Mesendoderm (in vitro differentiated cells): ENCODE measurements at regions not wholly inside any gene's neighbourhood (a gene's known extent, or its start where the extent isn't known, plus 50 kb on each side); places are given as distances from the start of the nearest gene placed in this dataset.

Source experiments
- DNase-seq: peaks from one replicate; pipeline ENCODE4 v3.0.0; 2013
- H2AK5ac ChIP-seq: 2 replicates; pipeline ENCODE4 v1.6.1; 2013; ENCODE audit warnings: low read length, inconsistent platforms
- H2BK120ac ChIP-seq: 2 replicates; pipeline ENCODE4 v1.6.1; 2013; ENCODE audit warnings: low read depth, mild to moderate bottlenecking, low read length, moderate library complexity, mixed read lengths
- H2BK15ac ChIP-seq: replicated peaks from 2 replicates; pipeline ENCODE4 v1.6.1; 2013; ENCODE audit warnings: low read depth, mild to moderate bottlenecking, moderate library complexity
- H2BK5ac ChIP-seq: 2 replicates; pipeline ENCODE4 v1.6.1; 2013; ENCODE audit warnings: low read length, inconsistent platforms
- H3K18ac ChIP-seq: 2 replicates; pipeline ENCODE4 v1.6.1; 2013; ENCODE audit warnings: mild to moderate bottlenecking, low read length, mixed read lengths
- H3K23ac ChIP-seq: one replicate; pipeline ENCODE4 v1.6.1; 2013; ENCODE audit warnings: low read length
- H3K27ac ChIP-seq: 2 replicates; pipeline ENCODE4 v1.5.1; 2013; ENCODE audit warnings: low read depth, mild to moderate bottlenecking, inconsistent platforms, low read length, moderate library complexity
- H3K27me3 ChIP-seq: 2 replicates; pipeline ENCODE4 v1.6.1; 2013; ENCODE audit warnings: low read length, control low read depth, mild to moderate bottlenecking, inconsistent platforms; ENCODE audit not compliant: insufficient read depth, poor library complexity
- H3K36me3 ChIP-seq: 2 replicates; pipeline ENCODE4 v1.6.1; 2013; ENCODE audit warnings: low read length, inconsistent platforms; ENCODE audit not compliant: control insufficient read depth, insufficient read depth
- H3K4ac ChIP-seq: one replicate; pipeline ENCODE4 v1.6.1; 2013; ENCODE audit warnings: low read depth, mild to moderate bottlenecking, low read length, moderate library complexity
- H3K4me1 ChIP-seq: 2 replicates; pipeline ENCODE4 v1.6.1; 2013; ENCODE audit warnings: low read depth, low read length, inconsistent platforms; ENCODE audit not compliant: control insufficient read depth
- H3K4me2 ChIP-seq: 2 replicates; pipeline ENCODE4 v1.6.1; 2013; ENCODE audit warnings: low read length
- H3K4me3 ChIP-seq: 2 replicates; pipeline ENCODE4 v1.5.1; 2013; ENCODE audit warnings: mild to moderate bottlenecking, low read length
- H3K56ac ChIP-seq: one replicate; pipeline ENCODE4 v1.6.1; 2013; ENCODE audit warnings: low read length
- H3K79me1 ChIP-seq: 2 replicates; pipeline ENCODE4 v1.6.1; 2013; ENCODE audit warnings: low read length, inconsistent platforms
- H3K79me2 ChIP-seq: 2 replicates; pipeline ENCODE4 v1.6.1; 2013; ENCODE audit warnings: mild to moderate bottlenecking, low read length; ENCODE audit not compliant: control insufficient read depth, insufficient read depth
- H3K9ac ChIP-seq: 2 replicates; pipeline ENCODE4 v1.6.1; 2013; ENCODE audit warnings: low read length, inconsistent platforms
- H4K5ac ChIP-seq: one replicate; pipeline ENCODE4 v1.6.1; 2013; ENCODE audit warnings: low read length
- H4K8ac ChIP-seq: one replicate; pipeline ENCODE4 v1.6.1; 2013; ENCODE audit warnings: low read depth, mild to moderate bottlenecking, control low read depth, low read length, moderate library complexity
- WGBS: extraction: QIAGEN DNeasy Blood & Tissue Kit; methylation state at CpG from one replicate; pipeline ENCODE4 v1.1.7; 2013; ENCODE audit warnings: low lambda C conversion rate, missing lambda C conversion rate; ENCODE audit not compliant: insufficient coverage; ENCODE audit errors: extremely low coverage; 5-methylcytosine and 5-hydroxymethylcytosine counted together

- no peaks in the 10 kb centered on the region for H3K27me3 ChIP-seq
- no peak overlapping the region for H3K23ac ChIP-seq
- H3K4me3 ChIP-seq = no peak overlapping the region
- H3K18ac ChIP-seq = no peak overlapping the region
- no peak overlapping the region for H3K27ac ChIP-seq
- WGBS = no CpG with 5 or more reads among the region's 17 CpGs
- H2AK5ac ChIP-seq = no peak overlapping the region
- no peak overlapping the region for H4K5ac ChIP-seq
- no peak overlapping the region for H3K56ac ChIP-seq
- H3K36me3 ChIP-seq = no peaks in the 10 kb centered on the region
- H3K79me2 ChIP-seq = no peaks in the 10 kb centered on the region
- no peak overlapping the region for H4K8ac ChIP-seq
- no peak for DNase-seq
- no peak overlapping the region for H3K9ac ChIP-seq
- no peak overlapping the region for H2BK5ac ChIP-seq
- H3K79me1 ChIP-seq = no peaks in the 10 kb centered on the region
- H3K4me1 ChIP-seq = no peaks in the 10 kb centered on the region
- no peak overlapping the region for H3K4me2 ChIP-seq
- H2BK15ac ChIP-seq = no peak overlapping the region
- H2BK120ac ChIP-seq = no peak overlapping the region
- no peak overlapping the region for H3K4ac ChIP-seq
These were observed 566.1 kb downstream of the BRD1 start for GRCh38 chr22:49261616-49262015.

- H3K56ac ChIP-seq = no peak overlapping the region
- H3K79me1 ChIP-seq = no peaks in the 10 kb centered on the region
- no peak overlapping the region for H4K5ac ChIP-seq
- no peak overlapping the region for H3K4me2 ChIP-seq
- H2BK5ac ChIP-seq = no peak overlapping the region
- WGBS = no CpG with 5 or more reads among the region's 17 CpGs
- H3K9ac ChIP-seq = no peak overlapping the region
- no peak overlapping the region for H3K4ac ChIP-seq
- no peaks in the 10 kb centered on the region for H3K79me2 ChIP-seq
- no peak overlapping the region for H3K18ac ChIP-seq
- H3K36me3 ChIP-seq = no peaks in the 10 kb centered on the region
- H3K4me3 ChIP-seq = no peak overlapping the region
- H2AK5ac ChIP-seq = no peak overlapping the region
- H3K27me3 ChIP-seq = no peaks in the 10 kb centered on the region
- no peak overlapping the region for H2BK120ac ChIP-seq
- H3K23ac ChIP-seq = no peak overlapping the region
- H2BK15ac ChIP-seq = no peak overlapping the region
- no peak for DNase-seq
- no peaks in the 10 kb centered on the region for H3K4me1 ChIP-seq
- H4K8ac ChIP-seq = no peak overlapping the region
- no peak overlapping the region for H3K27ac ChIP-seq
These were observed 566.7 kb downstream of the BRD1 start for GRCh38 chr22:49260681-49261580.

GRCh38 chr22:49259839-49260615, 567.6 kb downstream of the BRD1 start:
- no peak overlapping the region for H3K4me2 ChIP-seq
- no peak overlapping the region for H2AK5ac ChIP-seq
- no peak overlapping the region for H4K5ac ChIP-seq
- no peak overlapping the region for H3K18ac ChIP-seq
- no peak overlapping the region for H3K4ac ChIP-seq
- H3K9ac ChIP-seq = no peak overlapping the region
- H4K8ac ChIP-seq = no peak overlapping the region
- no peak overlapping the region for H2BK120ac ChIP-seq
- H3K79me1 ChIP-seq = no peaks in the 10 kb centered on the region
- no peak overlapping the region for H2BK5ac ChIP-seq
- no peaks in the 10 kb centered on the region for H3K79me2 ChIP-seq
- no peak overlapping the region for H3K56ac ChIP-seq
- no peak for DNase-seq
- H3K23ac ChIP-seq = no peak overlapping the region
- 100% methylated on average over 2 of the region's 8 CpGs for WGBS
- H3K27ac ChIP-seq = no peak overlapping the region
- H3K4me3 ChIP-seq = no peak overlapping the region
- no peaks in the 10 kb centered on the region for H3K36me3 ChIP-seq
- H3K27me3 ChIP-seq = no peaks in the 10 kb centered on the region
- no peak overlapping the region for H2BK15ac ChIP-seq
- H3K4me1 ChIP-seq = no peaks in the 10 kb centered on the region

- Histone ChIP-seq H3K4me3 (no peak overlapping the region), H3K79me1 (no peaks in the 10 kb centered on the region), H3K27ac (no peak overlapping the region), H3K18ac (no peak overlapping the region), H3K56ac (no peak overlapping the region), H3K4ac (no peak overlapping the region), H2AK5ac (no peak overlapping the region), H4K5ac (no peak overlapping the region), H3K36me3 (no peaks in the 10 kb centered on the region), H3K27me3 (no peaks in the 10 kb centered on the region), H2BK15ac (no peak overlapping the region), H3K4me2 (no peak overlapping the region), H4K8ac (no peak overlapping the region), H3K23ac (no peak overlapping the region), H2BK120ac (no peak overlapping the region), H2BK5ac (no peak overlapping the region), H3K9ac (no peak overlapping the region), H3K4me1 (no peaks in the 10 kb centered on the region), H3K79me2 (no peaks in the 10 kb centered on the region)
- no peak for DNase-seq
- WGBS = no CpG with 5 or more reads among the region's 31 CpGs
These were observed 569.3 kb downstream of the BRD1 start for GRCh38 chr22:49258107-49259010.

- H2AK5ac ChIP-seq = no peak overlapping the region
- no peak overlapping the region for H3K4me3 ChIP-seq
- no peaks in the 10 kb centered on the region for H3K79me1 ChIP-seq
- H3K9ac ChIP-seq = no peak overlapping the region
- WGBS = no CpG with 5 or more reads among the region's 13 CpGs
- no peak overlapping the region for H3K27ac ChIP-seq
- no peak overlapping the region for H2BK120ac ChIP-seq
- H3K27me3 ChIP-seq = no peaks in the 10 kb centered on the region
- H2BK5ac ChIP-seq = no peak overlapping the region
- no peak for DNase-seq
- H3K18ac ChIP-seq = no peak overlapping the region
- H4K8ac ChIP-seq = no peak overlapping the region
- H3K36me3 ChIP-seq = no peaks in the 10 kb centered on the region
- H2BK15ac ChIP-seq = no peak overlapping the region
- no peaks in the 10 kb centered on the region for H3K79me2 ChIP-seq
- H3K4ac ChIP-seq = no peak overlapping the region
- H3K23ac ChIP-seq = no peak overlapping the region
- no peak overlapping the region for H3K56ac ChIP-seq
- no peaks in the 10 kb centered on the region for H3K4me1 ChIP-seq
- no peak overlapping the region for H4K5ac ChIP-seq
- H3K4me2 ChIP-seq = no peak overlapping the region
These were observed 570.1 kb downstream of the BRD1 start for GRCh38 chr22:49257551-49257961.
